ENCODE measurements at regions not wholly inside any gene's neighbourhood (a gene's known extent, or its start where the extent isn't known, plus 50 kb on each side); places are given as distances from the start of the nearest gene placed in this dataset.
"Not testable (repeated sequence)": the region's sequence is repeated elsewhere in the genome, so short reads cannot be mapped to it uniquely, and the experiment has no call there.

DNA sequence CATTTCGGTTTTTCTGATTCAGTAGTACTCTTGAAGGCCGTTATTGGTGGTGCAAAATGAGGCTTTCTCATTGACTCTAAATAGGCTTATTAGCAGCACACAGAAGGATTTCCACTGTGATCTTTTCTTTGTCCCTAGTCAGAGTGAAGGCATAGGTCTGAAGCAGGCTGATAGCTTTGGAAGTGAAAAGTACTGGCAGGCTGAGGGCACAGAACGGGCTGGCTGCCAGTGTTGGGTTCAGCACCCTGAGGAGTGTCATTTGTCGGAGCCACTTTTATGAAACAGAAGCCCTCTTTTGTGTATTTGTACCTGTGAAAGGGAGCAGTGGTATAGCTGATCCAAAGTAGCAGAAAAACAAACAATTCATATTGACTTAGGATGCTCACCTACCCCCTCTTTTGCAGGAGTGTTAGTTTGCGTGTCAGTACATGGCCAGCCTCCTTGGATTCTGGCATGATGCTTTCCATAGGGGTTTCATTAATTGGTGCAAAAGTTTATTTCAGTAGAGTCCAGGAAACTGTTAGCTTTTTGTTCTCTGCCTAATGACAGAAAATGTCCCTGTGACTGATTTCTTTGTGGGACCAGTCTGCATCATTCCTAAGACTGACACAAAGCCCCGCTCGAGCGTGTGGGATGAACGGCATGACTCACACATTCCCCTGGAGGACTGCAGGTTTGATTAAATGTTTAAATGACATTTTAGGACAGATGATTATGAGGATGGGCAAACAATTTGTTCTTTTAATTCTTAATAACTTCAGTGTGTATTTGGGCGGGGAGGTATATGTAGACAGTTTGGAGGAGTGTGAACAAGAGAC lies 239.1 kb upstream of the VKORC1L1 start:
- not testable (repeated sequence) for ATAC-seq

DNA sequence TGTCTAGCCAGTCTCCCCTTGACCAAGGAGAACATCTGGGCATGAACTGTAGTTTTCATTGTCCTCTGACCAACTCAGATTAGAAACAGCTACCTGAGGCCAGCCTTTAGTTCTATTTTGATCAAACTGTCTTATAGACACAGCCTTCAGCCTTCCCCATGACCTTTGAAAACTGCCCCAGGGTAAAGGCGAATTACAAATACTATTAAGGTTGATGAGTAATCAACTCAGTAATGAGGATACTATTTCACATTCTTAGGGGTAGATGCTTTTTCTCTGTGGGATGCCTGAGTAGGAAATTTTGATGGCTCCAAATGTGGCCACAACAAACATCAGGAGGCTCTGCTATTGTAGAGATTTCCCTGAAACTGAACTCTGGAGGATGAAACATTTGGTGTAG lies 234.0 kb upstream of the VKORC1L1 start:
- H3K27ac Mint-ChIP-seq, H3K4me3 Mint-ChIP-seq, H3K27me3 Mint-ChIP-seq, H3K4me1 Mint-ChIP-seq, H3K9me3 Mint-ChIP-seq, H3K36me3 Mint-ChIP-seq, ATAC-seq: not testable (repeated sequence)

More for the DNA sequence above, 239.1 kb upstream of the VKORC1L1 start:
- H3K27ac Mint-ChIP-seq, H3K36me3 Mint-ChIP-seq, H3K9me3 Mint-ChIP-seq, H3K4me1 Mint-ChIP-seq, H3K4me3 Mint-ChIP-seq, H3K27me3 Mint-ChIP-seq: not testable (repeated sequence)

DNA sequence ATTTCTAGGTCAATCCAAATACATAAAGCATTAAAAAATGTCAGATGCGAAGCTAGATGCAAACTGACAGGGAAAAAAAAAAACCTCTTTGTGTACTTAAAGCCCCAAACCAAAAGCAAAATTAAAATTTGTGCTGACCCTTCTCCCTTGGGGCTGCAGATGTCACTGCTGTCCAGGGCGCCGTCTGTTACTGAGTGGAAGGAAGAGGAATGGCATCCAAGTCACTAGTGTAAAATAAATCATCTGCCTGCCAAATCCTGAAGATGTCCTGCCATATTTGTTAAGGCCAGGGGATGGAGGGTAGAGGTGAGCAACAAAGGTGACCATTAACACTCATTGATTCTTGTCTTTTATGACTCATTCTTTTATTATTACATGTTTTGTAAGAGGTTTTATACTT lies 233.2 kb upstream of the VKORC1L1 start:
- not testable (repeated sequence) for H3K4me3 Mint-ChIP-seq, H3K36me3 Mint-ChIP-seq, ATAC-seq, H3K27ac Mint-ChIP-seq, H3K9me3 Mint-ChIP-seq, H3K27me3 Mint-ChIP-seq, H3K4me1 Mint-ChIP-seq

DNA sequence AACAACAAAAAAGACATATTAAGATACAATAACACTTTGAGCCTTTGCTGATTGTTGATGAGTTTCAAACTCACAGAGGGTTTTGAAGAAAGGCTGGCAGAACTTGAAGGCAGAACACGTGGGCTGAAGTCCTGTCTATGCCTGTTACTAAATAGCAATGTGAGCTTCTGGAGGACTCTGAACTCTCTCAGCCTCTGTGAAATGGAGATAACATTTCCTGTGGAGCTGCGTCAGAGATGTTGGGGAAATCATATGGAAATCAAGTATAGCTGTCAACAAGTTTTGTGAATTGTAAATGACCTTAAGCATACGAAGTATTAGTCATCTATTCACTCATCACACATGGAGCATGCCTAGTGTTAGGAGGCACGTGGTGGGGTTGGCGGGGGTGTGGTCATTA lies 229.4 kb upstream of the VKORC1L1 start:
- not testable (repeated sequence) for H3K27ac Mint-ChIP-seq, H3K4me3 Mint-ChIP-seq, H3K4me1 Mint-ChIP-seq, H3K36me3 Mint-ChIP-seq, ATAC-seq, H3K27me3 Mint-ChIP-seq, H3K9me3 Mint-ChIP-seq

DNA sequence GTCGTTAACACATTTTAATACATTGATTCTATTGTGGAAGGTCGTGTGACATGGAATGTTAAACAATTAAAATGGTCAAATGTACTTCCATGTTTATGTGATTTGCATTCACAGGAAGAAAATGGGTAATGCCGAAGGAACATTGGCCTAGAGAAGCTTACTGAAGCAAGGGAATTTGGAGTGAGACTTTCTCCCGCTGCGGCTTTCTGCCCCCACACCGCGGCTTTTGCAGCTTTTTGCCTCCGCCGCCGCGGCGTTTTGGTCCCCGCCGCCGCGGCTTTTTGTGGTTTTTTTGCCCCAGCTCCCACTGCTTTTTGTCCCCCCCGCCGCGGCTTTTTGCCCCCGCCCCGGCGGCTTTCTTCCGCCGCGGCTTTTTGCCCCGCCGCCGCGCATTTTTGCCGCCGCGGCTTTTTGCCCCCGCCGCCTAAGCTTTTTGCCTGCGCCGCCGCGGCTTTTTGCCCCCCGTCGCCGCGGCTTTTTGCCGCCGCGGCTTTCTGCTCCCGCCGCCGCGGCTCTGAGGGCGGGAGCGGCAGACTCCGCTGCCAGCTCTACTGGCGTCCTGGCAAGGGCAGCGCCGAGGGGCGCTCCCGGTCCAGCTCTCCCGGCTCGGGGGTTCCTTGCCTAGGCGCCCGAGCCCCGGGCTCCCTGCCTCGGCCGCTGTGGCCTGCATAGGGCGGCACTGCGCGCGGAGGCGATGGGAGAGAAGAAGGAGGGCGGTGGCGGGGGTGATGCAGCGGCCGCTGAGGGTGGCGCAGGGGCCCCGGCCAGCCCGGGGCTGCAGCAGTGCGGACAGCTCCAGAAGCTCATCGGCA lies 225.5 kb upstream of the VKORC1L1 start:
- H3K4me3 Mint-ChIP-seq, H3K9me3 Mint-ChIP-seq, H3K27ac Mint-ChIP-seq, H3K36me3 Mint-ChIP-seq, H3K4me1 Mint-ChIP-seq, H3K27me3 Mint-ChIP-seq, ATAC-seq: not testable (repeated sequence)

DNA sequence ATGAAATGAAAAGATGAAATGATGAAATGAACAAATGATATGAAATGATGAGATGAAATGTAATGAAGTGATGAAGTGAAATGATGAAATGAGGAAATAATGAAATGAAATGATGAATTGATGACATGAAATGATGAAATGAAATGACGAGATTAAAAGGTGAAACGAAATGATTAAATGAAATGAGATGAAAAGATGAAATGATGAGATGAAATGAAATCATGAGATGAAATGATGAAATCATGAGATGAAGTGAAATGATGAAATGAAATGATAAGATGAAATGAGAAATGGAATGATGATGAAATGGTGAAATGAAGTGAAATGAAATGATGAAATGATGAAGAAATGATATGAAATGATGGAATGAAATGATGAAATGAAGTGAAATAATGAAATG lies 221.7 kb upstream of the VKORC1L1 start:
- not testable (repeated sequence) for H3K9me3 Mint-ChIP-seq, H3K27me3 Mint-ChIP-seq, H3K4me3 Mint-ChIP-seq, H3K27ac Mint-ChIP-seq, H3K4me1 Mint-ChIP-seq, H3K36me3 Mint-ChIP-seq, ATAC-seq

DNA sequence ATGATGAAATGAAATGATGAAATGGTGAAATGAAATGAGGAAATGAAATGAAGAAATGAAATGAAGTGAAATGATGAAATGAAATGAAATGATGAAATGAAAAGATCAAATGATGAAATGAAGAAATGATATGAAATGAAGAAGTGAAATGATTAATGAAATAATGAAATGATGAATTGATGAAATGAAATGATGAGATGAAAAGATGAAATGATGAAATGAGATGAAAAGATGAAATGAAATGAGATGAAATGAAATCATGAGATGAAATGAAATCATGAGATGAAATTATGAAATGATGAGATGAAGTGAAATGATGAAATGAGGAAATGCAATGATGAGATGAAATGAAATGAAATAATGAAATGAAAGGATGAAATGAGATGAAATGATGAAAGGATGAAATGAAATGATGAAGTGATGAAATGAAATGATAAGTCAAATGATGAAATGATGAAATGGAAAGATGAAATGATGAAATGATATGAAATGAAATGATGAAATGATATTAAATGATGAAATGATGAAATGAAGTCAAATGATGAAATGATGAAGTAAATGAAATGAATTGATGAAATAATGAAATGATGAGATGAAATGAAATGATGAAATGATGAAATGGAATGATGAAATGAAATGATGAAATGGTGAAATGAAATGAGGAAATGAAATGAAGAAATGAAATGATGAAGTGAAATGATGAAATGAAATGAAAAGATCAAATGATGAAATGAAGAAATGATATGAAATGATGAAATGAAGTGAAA lies 220.9 kb upstream of the VKORC1L1 start:
- H3K27me3 Mint-ChIP-seq, H3K4me3 Mint-ChIP-seq, ATAC-seq, H3K9me3 Mint-ChIP-seq, H3K27ac Mint-ChIP-seq, H3K36me3 Mint-ChIP-seq, H3K4me1 Mint-ChIP-seq: not testable (repeated sequence)

DNA sequence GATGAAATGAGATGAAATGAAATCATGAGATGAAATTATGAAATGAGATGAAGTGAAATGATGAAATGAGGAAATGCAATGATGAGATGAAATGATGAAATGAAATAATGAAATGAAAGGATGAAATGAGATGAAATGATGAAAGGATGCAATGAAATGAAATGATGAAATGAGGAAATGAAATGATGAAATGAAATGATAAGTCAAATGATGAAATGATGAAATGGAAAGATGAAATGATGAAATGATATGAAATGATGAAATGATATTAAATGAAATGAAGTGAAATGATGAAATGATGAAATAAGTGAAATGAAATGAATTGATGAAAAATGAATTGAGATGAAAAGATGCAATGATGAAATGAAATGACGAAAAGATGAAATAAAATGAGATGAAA lies 220.2 kb upstream of the VKORC1L1 start:
- H3K4me1 Mint-ChIP-seq, H3K9me3 Mint-ChIP-seq, ATAC-seq, H3K27ac Mint-ChIP-seq, H3K4me3 Mint-ChIP-seq, H3K27me3 Mint-ChIP-seq, H3K36me3 Mint-ChIP-seq: not testable (repeated sequence)

DNA sequence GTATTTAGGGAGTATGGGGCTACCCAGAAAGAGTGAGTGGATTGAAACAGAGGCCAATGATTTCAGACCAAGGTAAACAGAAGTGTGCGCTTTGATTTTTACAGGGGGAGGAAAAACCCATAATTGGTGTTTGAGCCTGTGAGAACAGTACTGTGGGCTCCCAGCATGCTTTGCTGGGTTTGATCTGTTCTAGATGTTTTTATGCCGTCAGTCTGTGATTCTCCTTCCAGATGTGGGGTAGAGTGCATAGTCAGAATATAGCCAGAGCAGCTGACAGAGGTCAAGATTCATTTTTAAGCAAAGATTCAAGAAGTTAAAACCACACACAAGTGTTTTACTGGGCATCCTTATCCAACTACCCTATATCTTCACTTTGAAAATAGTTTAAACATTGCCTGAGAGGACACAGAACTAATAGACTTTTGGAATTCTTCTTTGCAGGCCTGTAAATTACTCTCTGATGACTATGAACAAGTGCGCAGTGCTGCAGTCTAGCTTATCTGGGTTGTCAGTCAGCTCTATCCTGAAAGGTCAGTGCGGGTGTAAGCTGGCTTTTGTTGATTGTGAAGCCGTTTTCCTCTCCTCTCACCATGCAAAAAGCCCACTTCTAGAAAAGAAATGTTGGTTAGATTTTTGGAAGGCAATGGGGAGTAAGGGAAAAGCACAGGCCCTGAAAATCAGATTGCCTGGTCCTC lies 216.2 kb upstream of the VKORC1L1 start:
- H3K4me3 Mint-ChIP-seq, H3K36me3 Mint-ChIP-seq, H3K4me1 Mint-ChIP-seq, H3K27ac Mint-ChIP-seq, H3K27me3 Mint-ChIP-seq, H3K9me3 Mint-ChIP-seq, ATAC-seq: not testable (repeated sequence)

DNA sequence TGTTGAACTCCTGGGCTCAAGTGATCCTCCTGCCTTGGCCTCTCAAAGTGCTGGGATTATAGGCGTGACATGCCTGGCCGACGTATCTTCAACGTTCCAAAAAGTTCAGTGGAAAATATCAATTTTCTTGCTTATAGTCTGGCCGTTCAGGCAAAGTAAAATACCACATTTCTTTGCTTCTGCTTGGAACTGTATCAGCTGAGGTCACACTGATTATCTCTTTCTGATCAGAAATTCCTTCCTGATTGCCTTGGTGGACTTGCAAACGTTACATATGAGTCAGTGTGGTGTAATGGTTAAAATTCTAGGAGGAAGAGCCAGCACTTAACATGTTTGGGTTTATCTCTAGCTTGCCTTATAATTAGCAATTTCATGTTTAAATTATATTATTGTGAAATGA lies 189.5 kb upstream of the VKORC1L1 start:
- not testable (repeated sequence) for H3K4me1 Mint-ChIP-seq, H3K36me3 Mint-ChIP-seq, H3K4me3 Mint-ChIP-seq

DNA sequence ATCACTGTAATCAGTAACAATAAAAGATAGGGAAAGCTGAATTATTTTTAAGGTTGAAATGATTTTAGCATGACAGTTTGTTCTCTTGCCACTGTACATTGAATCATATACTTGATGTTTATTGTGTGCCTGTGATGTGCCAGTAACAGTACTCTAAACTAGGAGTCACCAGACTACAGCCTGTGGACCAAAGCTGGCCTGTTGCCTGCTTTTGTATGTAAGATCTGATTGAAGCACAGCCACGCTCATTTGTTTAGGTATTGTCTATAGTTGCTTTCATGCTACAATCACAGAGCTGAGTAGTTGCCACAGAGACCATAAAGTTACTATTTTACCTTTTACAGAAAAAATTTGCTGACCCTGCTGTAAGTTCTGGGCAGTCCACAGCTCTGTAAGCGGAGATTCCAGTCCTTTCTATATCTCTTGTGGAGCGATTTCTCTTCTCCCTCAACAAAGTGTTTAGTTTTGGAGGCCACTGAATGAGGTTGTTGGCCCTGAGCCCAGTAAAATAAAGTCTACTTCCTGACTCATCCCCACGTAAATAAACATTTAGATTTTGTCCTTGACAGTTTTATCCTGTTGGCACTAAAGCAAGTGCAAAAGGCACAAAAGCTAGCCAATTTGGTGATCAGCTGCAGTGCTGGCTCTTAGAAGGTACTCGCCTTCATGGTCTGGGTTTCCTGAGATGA lies 173.7 kb upstream of the VKORC1L1 start:
- H3K9me3 Mint-ChIP-seq, H3K4me1 Mint-ChIP-seq, H3K27ac Mint-ChIP-seq, H3K4me3 Mint-ChIP-seq, H3K27me3 Mint-ChIP-seq, ATAC-seq, H3K36me3 Mint-ChIP-seq: not testable (repeated sequence)

More for the DNA sequence above, 189.5 kb upstream of the VKORC1L1 start:
- not testable (repeated sequence) for H3K27ac Mint-ChIP-seq, H3K27me3 Mint-ChIP-seq, ATAC-seq, H3K9me3 Mint-ChIP-seq

DNA sequence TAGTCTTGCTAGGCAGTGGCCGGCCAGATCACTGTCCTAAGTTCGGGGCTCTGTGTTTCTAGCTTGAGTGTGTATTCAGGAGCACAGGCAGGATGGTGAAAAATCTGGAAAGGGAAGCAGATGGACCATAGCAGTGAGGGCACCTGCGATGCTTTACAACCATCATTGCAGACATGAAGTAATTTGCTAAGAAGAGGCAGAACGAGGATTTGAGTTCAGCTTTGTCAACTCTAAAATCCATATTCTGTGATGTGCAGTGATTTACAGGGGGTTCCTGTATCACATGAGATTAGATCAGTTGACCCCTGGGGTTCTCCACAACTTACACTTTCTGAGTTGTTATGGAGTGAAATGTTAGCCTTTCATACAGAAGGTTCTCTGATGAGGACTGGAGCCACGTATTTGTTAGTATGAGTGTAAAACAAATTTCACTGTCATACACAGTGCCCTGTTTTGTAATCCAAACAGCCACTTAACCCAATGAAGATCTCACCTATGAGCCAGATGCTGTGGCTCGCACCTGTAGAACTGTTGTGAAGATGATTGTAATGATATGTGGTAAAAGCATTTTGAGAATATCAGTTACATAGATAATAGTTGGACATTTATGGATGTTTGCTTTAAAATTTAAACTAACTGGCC lies 173.0 kb upstream of the VKORC1L1 start:
- not testable (repeated sequence) for H3K36me3 Mint-ChIP-seq, H3K4me1 Mint-ChIP-seq, H3K4me3 Mint-ChIP-seq, H3K27me3 Mint-ChIP-seq, ATAC-seq, H3K27ac Mint-ChIP-seq, H3K9me3 Mint-ChIP-seq

DNA sequence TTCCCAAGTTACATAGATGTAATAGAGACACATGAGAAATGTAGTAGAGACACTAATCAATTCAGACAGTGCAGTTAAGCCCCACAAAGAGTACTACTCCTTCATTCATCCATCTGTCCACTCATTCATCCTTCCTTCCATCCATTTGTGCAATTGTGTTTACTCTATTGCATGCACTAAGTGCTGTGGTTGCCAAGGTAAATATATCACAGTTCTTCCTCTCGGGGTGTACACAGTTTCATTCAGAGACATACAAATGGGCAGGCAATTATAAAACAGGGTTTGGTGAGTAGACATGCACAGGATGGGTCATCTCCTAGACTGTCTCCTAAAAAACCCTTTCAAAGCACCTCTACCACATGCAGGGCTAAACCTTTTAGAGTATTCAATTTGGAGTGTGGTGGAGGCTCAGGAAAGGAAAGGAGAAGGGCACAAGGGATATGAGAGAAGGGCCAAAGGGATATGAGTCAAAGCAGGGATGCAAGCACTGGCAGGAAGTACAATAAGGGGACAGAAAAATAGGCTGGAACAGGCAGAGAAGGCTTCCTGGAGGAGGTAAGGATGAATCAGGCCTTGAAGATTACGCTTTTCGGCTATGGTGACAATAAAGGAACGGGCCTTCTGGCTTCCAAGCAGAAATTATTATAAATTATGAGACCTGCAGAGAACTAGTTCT lies 153.6 kb upstream of the VKORC1L1 start:
- not testable (repeated sequence) for ATAC-seq, H3K27ac Mint-ChIP-seq, H3K4me3 Mint-ChIP-seq, H3K27me3 Mint-ChIP-seq, H3K9me3 Mint-ChIP-seq
- Mint-ChIP-seq H3K36me3 (peaks cover 13% of the 10 kb centered on the region), H3K4me1 (peaks cover 13% of the 10 kb centered on the region)

DNA sequence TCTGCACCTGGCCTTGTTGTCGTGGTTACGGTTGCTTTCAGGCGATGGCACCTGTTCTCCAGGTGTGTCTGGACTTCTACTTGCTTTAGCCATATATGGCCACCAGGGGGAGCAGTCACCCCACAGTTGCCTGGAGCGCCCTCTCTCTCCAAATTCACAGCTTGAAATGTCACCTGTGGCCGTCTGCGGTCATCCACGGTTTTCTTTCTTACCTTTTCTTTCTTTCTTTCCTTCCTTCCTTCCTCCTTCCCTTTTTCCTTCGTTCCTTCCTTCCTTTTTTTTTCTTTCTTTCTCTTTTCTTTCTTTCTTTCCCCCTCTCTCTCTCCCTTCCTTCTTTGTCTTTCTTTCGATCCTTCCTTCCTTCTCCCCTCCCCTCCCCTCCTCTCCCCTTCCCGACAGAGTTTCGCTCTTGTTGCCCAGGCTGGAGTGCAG lies 150.5 kb upstream of the VKORC1L1 start:
- ATAC-seq = no peak
- Mint-ChIP-seq H3K4me1 (peaks cover 17% of the 10 kb centered on the region), H3K36me3 (peaks cover 26% of the 10 kb centered on the region), H3K9me3 (no peaks in the 10 kb centered on the region), H3K4me3 (no peak overlapping the region), H3K27me3 (no peaks in the 10 kb centered on the region), H3K27ac (peak overlapping the region; percentile 25)

All from stimulated activated memory B cell treated with anti-CD40 and anti-IgM and Interleukin-4, amounts not matched to agents 10 μg/mL and 1 μg/mL and 100 μg/mL, for 72 hours (primary cell).